ENCODE measurements at regions not wholly inside any gene's neighbourhood (a gene's known extent, or its start where the extent isn't known, plus 50 kb on each side); places are given as distances from the start of the nearest gene placed in this dataset.

GRCh38 chr10:35704401-35704800 is 62.3 kb upstream of the FZD8 start:
- no peak overlapping the region for H3K4me3 ChIP-seq (replicated peaks in 1 of 4; ENCODE audit: control extremely low read depth in 1 of 4, insufficient read depth in 1 of 4, low read depth in 3 of 4, low read length in 4 of 4)
- TF ChIP-seq EZH2 (IDR thresholded peaks at IDR 0.05; ENCODE audit: low read length, missing control alignments), result no peak
- TF ChIP-seq CTCF (conservative IDR thresholded peaks at IDR 0.05 in 1 of 2, IDR thresholded peaks at IDR 0.05 in 1 of 2; ENCODE audit: low read depth in 1 of 2, low read length in 2 of 2), result no peak
- no peaks in the 10 kb centered on the region for H3K79me2 ChIP-seq (ENCODE audit: control insufficient read depth, insufficient read depth, low read length)
- H3K9ac ChIP-seq (ENCODE audit: insufficient read depth, low read length), result no peak overlapping the region
- no peak overlapping the region for H3K4me2 ChIP-seq (ENCODE audit: extremely low read depth, insufficient read depth, low read length)
- no peaks in the 10 kb centered on the region for H3K36me3 ChIP-seq (ENCODE audit: control insufficient read depth, insufficient read depth, low read length)
- DNase-seq (ENCODE audit: low read depth in 2 of 2), result no peak
- H2AFZ ChIP-seq (ENCODE audit: low read length), result no peak overlapping the region
- no peaks in the 10 kb centered on the region for H3K9me3 ChIP-seq (ENCODE audit: control insufficient read depth, insufficient read depth, low read depth, low read length)
- H3K4me1 ChIP-seq (ENCODE audit: control insufficient read depth, extremely low read depth, insufficient read depth, low read length), result no peaks in the 10 kb centered on the region
- H3K27me3 ChIP-seq (ENCODE audit: control insufficient read depth, insufficient read depth, low read length), result no peaks in the 10 kb centered on the region
- H4K20me1 ChIP-seq (ENCODE audit: control insufficient read depth, extremely low read depth, insufficient read depth, low read length), result no peaks in the 10 kb centered on the region
- H3K27ac ChIP-seq (ENCODE audit: insufficient read depth, low read length), result no peak overlapping the region

- no peaks in the 10 kb centered on the region for H3K36me3 ChIP-seq (ENCODE audit: control insufficient read depth, insufficient read depth, low read length)
- H3K27me3 ChIP-seq (ENCODE audit: control insufficient read depth, insufficient read depth, low read length), result no peaks in the 10 kb centered on the region
- no peaks in the 10 kb centered on the region for H3K79me2 ChIP-seq (ENCODE audit: control insufficient read depth, insufficient read depth, low read length)
- no peak for TF ChIP-seq CTCF (conservative IDR thresholded peaks at IDR 0.05 in 1 of 2, IDR thresholded peaks at IDR 0.05 in 1 of 2; ENCODE audit: low read depth in 1 of 2, low read length in 2 of 2)
- H3K4me3 ChIP-seq (replicated peaks in 1 of 4; ENCODE audit: control extremely low read depth in 1 of 4, insufficient read depth in 1 of 4, low read depth in 3 of 4, low read length in 4 of 4), result no peak overlapping the region
- H4K20me1 ChIP-seq (ENCODE audit: control insufficient read depth, extremely low read depth, insufficient read depth, low read length), result no peaks in the 10 kb centered on the region
- no peak for DNase-seq (ENCODE audit: low read depth in 2 of 2)
- no peak overlapping the region for H3K27ac ChIP-seq (ENCODE audit: insufficient read depth, low read length)
- no peak overlapping the region for H2AFZ ChIP-seq (ENCODE audit: low read length)
- no peaks in the 10 kb centered on the region for H3K4me1 ChIP-seq (ENCODE audit: control insufficient read depth, extremely low read depth, insufficient read depth, low read length)
- no peak overlapping the region for H3K9ac ChIP-seq (ENCODE audit: insufficient read depth, low read length)
- H3K9me3 ChIP-seq (ENCODE audit: control insufficient read depth, insufficient read depth, low read depth, low read length), result no peaks in the 10 kb centered on the region
- H3K4me2 ChIP-seq (ENCODE audit: extremely low read depth, insufficient read depth, low read length), result no peak overlapping the region
Measured at GRCh38 chr10:35700487-35700882, 58.4 kb upstream of the FZD8 start.

GRCh38 chr10:35699848-35700486 is 57.9 kb upstream of the FZD8 start:
- Histone ChIP-seq H4K20me1 (ENCODE audit: control insufficient read depth, extremely low read depth, insufficient read depth, low read length) (no peaks in the 10 kb centered on the region), H3K9ac (ENCODE audit: insufficient read depth, low read length) (no peak overlapping the region), H3K4me2 (ENCODE audit: extremely low read depth, insufficient read depth, low read length) (no peak overlapping the region)

More at GRCh38 chr10:35699848-35700486, 57.9 kb upstream of the FZD8 start:
- no peak overlapping the region for H3K27ac ChIP-seq (ENCODE audit: insufficient read depth, low read length)
- no peaks in the 10 kb centered on the region for H3K4me1 ChIP-seq (ENCODE audit: control insufficient read depth, extremely low read depth, insufficient read depth, low read length)
- no peak for DNase-seq (ENCODE audit: low read depth in 2 of 2)
- no peak overlapping the region for H2AFZ ChIP-seq (ENCODE audit: low read length)
- H3K4me3 ChIP-seq (replicated peaks in 1 of 4; ENCODE audit: control extremely low read depth in 1 of 4, insufficient read depth in 1 of 4, low read depth in 3 of 4, low read length in 4 of 4), result no peak overlapping the region
- no peaks in the 10 kb centered on the region for H3K9me3 ChIP-seq (ENCODE audit: control insufficient read depth, insufficient read depth, low read depth, low read length)
- TF ChIP-seq CTCF (conservative IDR thresholded peaks at IDR 0.05 in 1 of 2, IDR thresholded peaks at IDR 0.05 in 1 of 2; ENCODE audit: low read depth in 1 of 2, low read length in 2 of 2), result no peak
- no peak for TF ChIP-seq EZH2 (IDR thresholded peaks at IDR 0.05; ENCODE audit: low read length, missing control alignments)
- no peaks in the 10 kb centered on the region for H3K79me2 ChIP-seq (ENCODE audit: control insufficient read depth, insufficient read depth, low read length)
- H3K27me3 ChIP-seq (ENCODE audit: control insufficient read depth, insufficient read depth, low read length), result no peaks in the 10 kb centered on the region
- no peaks in the 10 kb centered on the region for H3K36me3 ChIP-seq (ENCODE audit: control insufficient read depth, insufficient read depth, low read length)

Measured in fibroblast of lung (primary cell).